GM19455 (cell line): ENCODE measurements at regions not wholly inside any gene's neighbourhood (a gene's known extent, or its start where the extent isn't known, plus 50 kb on each side); places are given as distances from the start of the nearest gene placed in this dataset.

ENCODE experiments used
- ATAC-seq: cut with Tn5 transposase; IDR thresholded peaks from one replicate; pipeline ENCODE4 v1.9.1; 2021; ENCODE audit not compliant: unreplicated experiment

GRCh38 chr5:58156973-58157701 is 302.7 kb downstream of the PLK2 start:
- ATAC-seq, result peak; percentile 80

GRCh38 chr5:58156361-58156760 is 303.5 kb downstream of the PLK2 start:
- ATAC-seq, result no peak

- no peak for ATAC-seq
Measured at GRCh38 chr5:58153255-58153654, 306.6 kb downstream of the PLK2 start.

GRCh38 chr5:58151414-58151813 is 308.5 kb downstream of the PLK2 start:
- no peak for ATAC-seq

- no peak for ATAC-seq
Measured at GRCh38 chr5:58150926-58151325, 309.0 kb downstream of the PLK2 start.

- no peak for ATAC-seq
Measured at GRCh38 chr5:58149746-58150145, 310.1 kb downstream of the PLK2 start.

GRCh38 chr5:58149345-58149744 is 310.5 kb downstream of the PLK2 start:
- no peak for ATAC-seq

GRCh38 chr5:58148254-58148775 is 311.6 kb downstream of the PLK2 start:
- ATAC-seq, result no peak

GRCh38 chr5:58145397-58145934 is 314.4 kb downstream of the PLK2 start:
- no peak for ATAC-seq

GRCh38 chr5:58143727-58144126 is 316.2 kb downstream of the PLK2 start:
- ATAC-seq, result no peak

- no peak for ATAC-seq
Measured at GRCh38 chr5:58143181-58143580, 316.7 kb downstream of the PLK2 start.

- ATAC-seq, result no peak
Measured at GRCh38 chr5:58138791-58139190, 321.1 kb downstream of the PLK2 start.

GRCh38 chr5:58136406-58136805 is 323.5 kb downstream of the PLK2 start:
- no peak for ATAC-seq

GRCh38 chr5:58135571-58136335 is 324.1 kb downstream of the PLK2 start:
- no peak for ATAC-seq

- no peak for ATAC-seq
Measured at GRCh38 chr5:58133631-58134296, 326.1 kb downstream of the PLK2 start.

- no peak for ATAC-seq
Measured at GRCh38 chr5:58133216-58133615, 326.7 kb downstream of the PLK2 start.

- no peak for ATAC-seq
Measured at GRCh38 chr5:58127255-58128220, 332.3 kb downstream of the PLK2 start.

- no peak for ATAC-seq
Measured at GRCh38 chr5:58123501-58123900, 336.4 kb downstream of the PLK2 start.

GRCh38 chr5:58122848-58123392 is 337.0 kb downstream of the PLK2 start:
- ATAC-seq, result no peak

- no peak for ATAC-seq
Measured at GRCh38 chr5:58122157-58122556, 337.7 kb downstream of the PLK2 start.
